Natural killer cell (primary cell): ENCODE measurements at regions not wholly inside any gene's neighbourhood (a gene's known extent, or its start where the extent isn't known, plus 50 kb on each side); places are given as distances from the start of the nearest gene placed in this dataset.

ENCODE experiments used
- ATAC-seq, 3 donors: fragments of 150-1000 bp in 2 of 3; fragments of 200-7000 bp in 1 of 3; cut with Tn5 transposase; 1 replicate in 1 of 3; 2 replicates in 2 of 3; pipeline ENCODE4 v1.10.0; 2021; ENCODE audit warnings: mild to moderate bottlenecking in 2 of 3, moderate library complexity in 2 of 3
- DNase-seq, 2 donors: peaks; one replicate each; pipeline versions ENCODE4 v3.0.0 to v3.0.0-alpha.2; 2013 to 2021; ENCODE audit warnings: mixed read lengths in 1 of 2
- H3K27ac ChIP-seq: one replicate; pipeline ENCODE4 v1.5.1; 2013; ENCODE audit warnings: mild to moderate bottlenecking, low read length
- H3K27me3 ChIP-seq: one replicate; pipeline ENCODE4 v1.6.1; 2013; ENCODE audit warnings: low read length; ENCODE audit not compliant: control insufficient read depth, insufficient read depth
- H3K36me3 ChIP-seq: one replicate; pipeline ENCODE4 v1.6.1; 2013; ENCODE audit warnings: low read length; ENCODE audit not compliant: control insufficient read depth, insufficient read depth
- H3K4me1 ChIP-seq: one replicate; pipeline ENCODE4 v1.6.1; 2013; ENCODE audit warnings: low read length; ENCODE audit not compliant: control insufficient read depth, insufficient read depth
- H3K4me3 ChIP-seq: one replicate; pipeline ENCODE4 v1.5.1; 2013; ENCODE audit warnings: low read length
- H3K9me3 ChIP-seq: one replicate; pipeline ENCODE4 v1.6.1; 2013; ENCODE audit warnings: low read length; ENCODE audit not compliant: control insufficient read depth, insufficient read depth
- H3K27ac Mint-ChIP-seq, 2 donors: one replicate each; pipeline ENCODE4 v1.8.0; 2022; ENCODE audit warnings: mild to moderate bottlenecking in 2 of 2, mixed read lengths in 2 of 2, moderate library complexity in 1 of 2
- H3K27me3 Mint-ChIP-seq, 2 donors: one replicate each; pipeline ENCODE4 v1.8.0; 2022; ENCODE audit warnings: low read depth in 2 of 2, mixed read lengths in 2 of 2
- H3K36me3 Mint-ChIP-seq: one replicate; pipeline ENCODE4 v1.8.0; 2022; ENCODE audit warnings: mixed read lengths
- H3K4me1 Mint-ChIP-seq, 2 donors: one replicate each; pipeline ENCODE4 v1.8.0; 2022; ENCODE audit warnings: mixed read lengths in 2 of 2
- H3K4me3 Mint-ChIP-seq: one replicate; pipeline ENCODE4 v1.8.0; 2022; ENCODE audit warnings: mild to moderate bottlenecking, moderate library complexity, mixed read lengths
- H3K9me3 Mint-ChIP-seq, 2 donors: one replicate each; pipeline ENCODE4 v1.8.0; 2022; ENCODE audit warnings: mixed read lengths in 2 of 2
- WGBS: methylation state at CpG from one replicate; pipeline ENCODE4 v1.1.7; 2013; ENCODE audit warnings: missing lambda C conversion rate; ENCODE audit not compliant: insufficient coverage; 5-methylcytosine and 5-hydroxymethylcytosine counted together
- intact Hi-C: fragments of 100-400 bp; cut with micrococcal nuclease; formaldehyde crosslinking; loops from one replicate; pipeline ENCODE4 v1.14.2; 2022
- TF ChIP-seq, protein P1 (sequence below): fragments of 200-600 bp; IDR thresholded peaks from one replicate; pipeline ENCODE4 v1.8.0; 2022; ENCODE audit warnings: antibody characterized with exemption

GRCh38 chr13:52975969-52976368 is 52.6 kb upstream of the OLFM4 start:
- no peaks in the 10 kb centered on the region for H3K9me3 Mint-ChIP-seq
- intact Hi-C loops, result no loop called here
- H3K4me1 ChIP-seq, result no peaks in the 10 kb centered on the region
- 94% methylated on average over 5 of the region's 5 CpGs for WGBS
- no peaks in the 10 kb centered on the region for H3K36me3 Mint-ChIP-seq
- H3K4me1 Mint-ChIP-seq, result no peaks in the 10 kb centered on the region
- H3K27ac ChIP-seq, result no peak overlapping the region
- H3K36me3 ChIP-seq, result no peaks in the 10 kb centered on the region
- no peak for DNase-seq
- H3K27ac Mint-ChIP-seq, result no peak overlapping the region
- peaks cover 15 to 27% of the 10 kb centered on the region in 2 donors for H3K27me3 Mint-ChIP-seq
- TF ChIP-seq, protein P1, sequence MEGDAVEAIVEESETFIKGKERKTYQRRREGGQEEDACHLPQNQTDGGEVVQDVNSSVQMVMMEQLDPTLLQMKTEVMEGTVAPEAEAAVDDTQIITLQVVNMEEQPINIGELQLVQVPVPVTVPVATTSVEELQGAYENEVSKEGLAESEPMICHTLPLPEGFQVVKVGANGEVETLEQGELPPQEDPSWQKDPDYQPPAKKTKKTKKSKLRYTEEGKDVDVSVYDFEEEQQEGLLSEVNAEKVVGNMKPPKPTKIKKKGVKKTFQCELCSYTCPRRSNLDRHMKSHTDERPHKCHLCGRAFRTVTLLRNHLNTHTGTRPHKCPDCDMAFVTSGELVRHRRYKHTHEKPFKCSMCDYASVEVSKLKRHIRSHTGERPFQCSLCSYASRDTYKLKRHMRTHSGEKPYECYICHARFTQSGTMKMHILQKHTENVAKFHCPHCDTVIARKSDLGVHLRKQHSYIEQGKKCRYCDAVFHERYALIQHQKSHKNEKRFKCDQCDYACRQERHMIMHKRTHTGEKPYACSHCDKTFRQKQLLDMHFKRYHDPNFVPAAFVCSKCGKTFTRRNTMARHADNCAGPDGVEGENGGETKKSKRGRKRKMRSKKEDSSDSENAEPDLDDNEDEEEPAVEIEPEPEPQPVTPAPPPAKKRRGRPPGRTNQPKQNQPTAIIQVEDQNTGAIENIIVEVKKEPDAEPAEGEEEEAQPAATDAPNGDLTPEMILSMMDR, result no peak
- no peaks in the 10 kb centered on the region for H3K9me3 ChIP-seq
- no peaks in the 10 kb centered on the region for H3K27me3 ChIP-seq
- no peak overlapping the region for H3K4me3 ChIP-seq
- H3K4me3 Mint-ChIP-seq, result no peak overlapping the region
- no peak for ATAC-seq

- ATAC-seq (no peak), DNase-seq (no peak)
- Mint-ChIP-seq H3K4me3 (no peak overlapping the region), H3K4me1 (no peaks in the 10 kb centered on the region), H3K36me3 (no peaks in the 10 kb centered on the region), H3K27me3 (peaks cover 12 to 19% of the 10 kb centered on the region in 2 donors), H3K9me3 (no peaks in the 10 kb centered on the region), H3K27ac (no peak overlapping the region)
- Histone ChIP-seq H3K4me1 (no peaks in the 10 kb centered on the region), H3K4me3 (no peak overlapping the region), H3K9me3 (no peaks in the 10 kb centered on the region), H3K27me3 (no peaks in the 10 kb centered on the region), H3K27ac (no peak overlapping the region), H3K36me3 (no peaks in the 10 kb centered on the region)
- 92% methylated on average over 9 of the region's 9 CpGs for WGBS
- TF ChIP-seq, protein P1, result no peak
- intact Hi-C loops, result no loop called here
Measured at GRCh38 chr13:52975161-52975560, 53.5 kb upstream of the OLFM4 start.

- Histone ChIP-seq H3K9me3 (no peaks in the 10 kb centered on the region), H3K27ac (no peak overlapping the region), H3K36me3 (no peaks in the 10 kb centered on the region), H3K4me1 (no peaks in the 10 kb centered on the region), H3K27me3 (no peaks in the 10 kb centered on the region), H3K4me3 (no peak overlapping the region)
- Mint-ChIP-seq H3K4me3 (no peak overlapping the region), H3K36me3 (no peaks in the 10 kb centered on the region), H3K4me1 (no peaks in the 10 kb centered on the region), H3K27ac (no peak overlapping the region), H3K27me3 (peaks cover 10 to 15% of the 10 kb centered on the region in 2 donors), H3K9me3 (no peaks in the 10 kb centered on the region)
- TF ChIP-seq, protein P1, result no peak
- WGBS, result 89% methylated on average over 4 of the region's 4 CpGs
- no peak for ATAC-seq
- intact Hi-C loops, result no loop called here
- DNase-seq, result no peak
Measured at GRCh38 chr13:52974711-52975110, 53.9 kb upstream of the OLFM4 start.

DNA sequence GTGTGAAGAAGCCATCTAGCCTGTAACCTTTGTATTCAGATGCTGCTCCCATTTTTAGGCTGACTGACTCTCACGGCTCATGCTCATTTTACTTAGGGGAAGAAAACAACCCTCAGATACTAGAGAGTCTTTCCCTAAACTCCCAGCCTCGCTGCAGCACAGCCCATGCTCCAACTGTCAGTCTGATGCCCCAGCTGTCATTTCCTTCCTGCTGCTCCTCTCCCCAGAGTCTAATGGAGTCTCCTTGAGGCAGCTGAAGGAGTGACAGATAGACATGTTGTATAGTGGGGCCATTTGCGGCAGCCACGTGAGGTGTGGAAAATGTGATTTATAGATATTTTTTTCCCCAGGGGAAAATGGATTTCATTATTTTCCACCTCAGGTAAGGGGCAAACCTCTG is 59.2 kb upstream of the OLFM4 start:
- Histone ChIP-seq H3K27ac (no peak overlapping the region), H3K9me3 (no peaks in the 10 kb centered on the region), H3K4me1 (no peaks in the 10 kb centered on the region), H3K4me3 (no peak overlapping the region), H3K27me3 (no peaks in the 10 kb centered on the region), H3K36me3 (no peaks in the 10 kb centered on the region)
- ATAC-seq (no peak), DNase-seq (no peak)
- no peaks in the 10 kb centered on the region for H3K9me3 Mint-ChIP-seq
- no peak overlapping the region for H3K4me3 Mint-ChIP-seq
- peaks cover 7% of the 10 kb centered on the region in 2 donors for H3K27me3 Mint-ChIP-seq
- peaks cover 0 to 4% of the 10 kb centered on the region in 2 donors for H3K4me1 Mint-ChIP-seq
- intact Hi-C loops, result loop anchor here (2.0 kb wide), 1 partner anchor 361 kb away; no protein-coding TSS in a partner anchor
- TF ChIP-seq, protein P1, result no peak
- no peaks in the 10 kb centered on the region for H3K36me3 Mint-ChIP-seq
- H3K27ac Mint-ChIP-seq, result no peak overlapping the region
- WGBS, result 35% methylated on average over 4 of the region's 4 CpGs
